Mucosa of descending colon (tissue), 3 donors: ENCODE measurements at regions not wholly inside any gene's neighbourhood (a gene's known extent, or its start where the extent isn't known, plus 50 kb on each side); places are given as distances from the start of the nearest gene placed in this dataset.

Experiments
- ATAC-seq: fragments of 200-7000 bp; cut with Tn5 transposase; one replicate; pipeline ENCODE4 v1.9.1; 2020; ENCODE audit warnings: mild to moderate bottlenecking, moderate library complexity
- DNase-seq, 3 donors: peaks; one replicate each; pipeline ENCODE4 v3.0.0-alpha.2; 2020
- H3K36me3 ChIP-seq: fragments of 200-600 bp; one replicate; pipeline ENCODE4 v1.8.0; 2021; ENCODE audit warnings: low read depth, mild to moderate bottlenecking
- H3K4me1 ChIP-seq: fragments of 200-600 bp; one replicate; pipeline ENCODE4 v1.8.0; 2021; ENCODE audit warnings: low read depth, mild to moderate bottlenecking
- H3K4me3 ChIP-seq: fragments of 200-600 bp; one replicate; pipeline ENCODE4 v1.8.0; 2021; ENCODE audit warnings: mild to moderate bottlenecking
- H3K9me3 ChIP-seq: fragments of 200-600 bp; one replicate; pipeline ENCODE4 v1.8.0; 2021; ENCODE audit warnings: mild to moderate bottlenecking
- CTCF ChIP-seq: fragments of 200-600 bp; IDR thresholded peaks from one replicate; pipeline ENCODE4 v1.8.0; 2022; ENCODE audit warnings: antibody characterized with exemption, mild to moderate bottlenecking
- intact Hi-C, 2 donors: fragments of 100-400 bp; cut with DNase I in 1 of 2; cut with micrococcal nuclease in 1 of 2; formaldehyde crosslinking; loops; one replicate each; pipeline versions ENCODE4 v1.11.0 to v1.11.1; 2022; cut with DNase I, micrococcal nuclease
- donor health status: DM: no; HTN: no; CAD: no; lungs with moderate emphysema.
- donor health status: DM: no; HTN: no; CAD: no.
- donor health status: DM: no; HTN: yes; CAD: no.

- Histone ChIP-seq H3K4me1 (no peaks in the 10 kb centered on the region), H3K36me3 (no peaks in the 10 kb centered on the region), H3K9me3 (no peaks in the 10 kb centered on the region), H3K4me3 (no peak overlapping the region)
- intact Hi-C loops: no loop called here
- no peak for ATAC-seq
- no peak for DNase-seq
- no peak for TF ChIP-seq CTCF
Measured at GRCh38 chr12:66999141-66999540, 270.0 kb upstream of the CAND1 start.

- TF ChIP-seq CTCF: no peak
- Histone ChIP-seq H3K4me3 (no peak overlapping the region), H3K4me1 (no peaks in the 10 kb centered on the region), H3K36me3 (no peaks in the 10 kb centered on the region), H3K9me3 (no peaks in the 10 kb centered on the region)
- no peak for ATAC-seq
- no peak for DNase-seq
- intact Hi-C loops: no loop called here
Measured at GRCh38 chr12:67001251-67001650, 267.9 kb upstream of the CAND1 start.

- intact Hi-C loops: no loop called here
- Histone ChIP-seq H3K4me1 (no peaks in the 10 kb centered on the region), H3K9me3 (no peaks in the 10 kb centered on the region), H3K36me3 (no peaks in the 10 kb centered on the region), H3K4me3 (no peak overlapping the region)
- TF ChIP-seq CTCF: no peak
- DNase-seq: peak in 1 of 3 donors; percentile 3
- peak; percentile 35 for ATAC-seq
Measured at GRCh38 chr12:67002720-67003119, 266.4 kb upstream of the CAND1 start.

GRCh38 chr12:67006610-67007009 is 262.5 kb upstream of the CAND1 start:
- H3K4me1 ChIP-seq: no peaks in the 10 kb centered on the region
- intact Hi-C loops: no loop called here
- DNase-seq: no peak
- no peaks in the 10 kb centered on the region for H3K9me3 ChIP-seq
- peak; percentile 56 for ATAC-seq
- no peak overlapping the region for H3K4me3 ChIP-seq
- no peaks in the 10 kb centered on the region for H3K36me3 ChIP-seq
- no peak for TF ChIP-seq CTCF

- intact Hi-C loops: no loop called here
- no peaks in the 10 kb centered on the region for H3K36me3 ChIP-seq
- no peak for DNase-seq
- no peaks in the 10 kb centered on the region for H3K9me3 ChIP-seq
- no peak for ATAC-seq
- no peak for TF ChIP-seq CTCF
- no peak overlapping the region for H3K4me3 ChIP-seq
- no peaks in the 10 kb centered on the region for H3K4me1 ChIP-seq
Measured at GRCh38 chr12:67014642-67015041, 254.5 kb upstream of the CAND1 start.

- DNase-seq (no peak), ATAC-seq (no peak)
- H3K4me1 ChIP-seq: no peaks in the 10 kb centered on the region
- no peak overlapping the region for H3K4me3 ChIP-seq
- no peaks in the 10 kb centered on the region for H3K36me3 ChIP-seq
- H3K9me3 ChIP-seq: no peaks in the 10 kb centered on the region
- no peak for TF ChIP-seq CTCF
- intact Hi-C loops: no loop called here
Measured at GRCh38 chr12:67018105-67018504, 251.1 kb upstream of the CAND1 start.
